ENCODE measurements at regions not wholly inside any gene's neighbourhood (a gene's known extent, or its start where the extent isn't known, plus 50 kb on each side); places are given as distances from the start of the nearest gene placed in this dataset.

DNA sequence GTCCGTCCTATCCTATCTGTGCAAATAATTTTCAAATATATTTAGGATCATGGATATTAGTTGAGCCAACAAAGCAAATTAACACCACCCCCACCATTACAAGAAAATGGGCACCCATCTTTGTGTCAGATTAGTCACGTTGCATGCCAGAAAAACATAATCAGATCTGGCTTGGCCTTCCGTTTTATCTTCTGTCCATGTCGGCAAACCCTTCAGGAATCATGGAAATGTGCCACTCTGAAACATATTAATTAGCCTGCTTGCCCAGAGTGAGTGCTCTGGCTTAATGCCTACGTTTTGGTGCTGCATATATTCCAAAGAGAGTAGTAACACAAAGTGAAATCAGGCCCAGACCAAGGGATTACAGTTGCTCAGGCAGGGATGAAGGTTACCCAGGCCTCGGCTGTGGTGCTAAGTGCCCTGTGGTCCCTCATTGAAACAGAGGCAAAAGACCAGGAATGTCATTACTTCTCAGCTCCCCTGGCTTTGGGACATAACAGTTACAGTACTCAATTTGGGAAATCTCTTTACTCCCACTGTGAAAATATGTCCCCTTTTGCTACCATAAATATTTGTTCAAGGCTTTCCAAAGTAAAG lies 154.0 kb upstream of the LSM8 start:
- no peaks in the 10 kb centered on the region for H3K9me3 ChIP-seq (ENCODE audit: control insufficient read depth, low read length)
- no peak overlapping the region for H3K27ac ChIP-seq
- H3K36me3 ChIP-seq (ENCODE audit: control insufficient read depth, insufficient read depth, low read length), result no peaks in the 10 kb centered on the region
- no peak overlapping the region for H3K9ac ChIP-seq
- H3K4me1 ChIP-seq, result peaks cover 6% of the 10 kb centered on the region
- TF ChIP-seq, protein P1, sequence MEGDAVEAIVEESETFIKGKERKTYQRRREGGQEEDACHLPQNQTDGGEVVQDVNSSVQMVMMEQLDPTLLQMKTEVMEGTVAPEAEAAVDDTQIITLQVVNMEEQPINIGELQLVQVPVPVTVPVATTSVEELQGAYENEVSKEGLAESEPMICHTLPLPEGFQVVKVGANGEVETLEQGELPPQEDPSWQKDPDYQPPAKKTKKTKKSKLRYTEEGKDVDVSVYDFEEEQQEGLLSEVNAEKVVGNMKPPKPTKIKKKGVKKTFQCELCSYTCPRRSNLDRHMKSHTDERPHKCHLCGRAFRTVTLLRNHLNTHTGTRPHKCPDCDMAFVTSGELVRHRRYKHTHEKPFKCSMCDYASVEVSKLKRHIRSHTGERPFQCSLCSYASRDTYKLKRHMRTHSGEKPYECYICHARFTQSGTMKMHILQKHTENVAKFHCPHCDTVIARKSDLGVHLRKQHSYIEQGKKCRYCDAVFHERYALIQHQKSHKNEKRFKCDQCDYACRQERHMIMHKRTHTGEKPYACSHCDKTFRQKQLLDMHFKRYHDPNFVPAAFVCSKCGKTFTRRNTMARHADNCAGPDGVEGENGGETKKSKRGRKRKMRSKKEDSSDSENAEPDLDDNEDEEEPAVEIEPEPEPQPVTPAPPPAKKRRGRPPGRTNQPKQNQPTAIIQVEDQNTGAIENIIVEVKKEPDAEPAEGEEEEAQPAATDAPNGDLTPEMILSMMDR (IDR thresholded peaks at IDR 0.05), result no peak
- no peaks in the 10 kb centered on the region for H3K79me2 ChIP-seq
- no peak overlapping the region for H3K4me2 ChIP-seq (ENCODE audit: low read length)
- H3K27me3 ChIP-seq (ENCODE audit: control insufficient read depth, insufficient read depth, low read length), result no peaks in the 10 kb centered on the region
- H2AFZ ChIP-seq, result peak overlapping the region; percentile 50
- H3K4me3 ChIP-seq (ENCODE audit: low read depth, low read length), result no peak overlapping the region

DNA sequence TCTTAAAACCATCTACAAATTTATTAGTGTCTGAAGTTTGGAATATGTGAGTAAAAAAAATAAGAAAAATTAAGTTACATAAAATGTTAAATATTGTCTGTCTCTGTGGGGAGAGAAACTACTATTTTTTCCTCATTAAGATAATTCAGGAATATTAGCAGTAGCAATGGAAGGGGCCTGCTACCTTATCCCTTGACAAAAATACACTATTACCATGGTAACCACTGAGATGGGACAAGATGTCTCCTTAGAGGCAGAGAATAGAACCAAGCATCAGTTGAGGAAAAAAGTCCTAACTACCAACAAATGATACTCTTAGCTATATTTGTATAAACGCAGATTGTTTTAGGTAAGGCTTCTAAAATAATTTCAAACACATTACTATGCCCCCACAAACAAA lies 150.7 kb upstream of the LSM8 start:
- Histone ChIP-seq H3K9me3 (ENCODE audit: control insufficient read depth, low read length) (no peaks in the 10 kb centered on the region), H3K4me2 (ENCODE audit: low read length) (no peak overlapping the region), H3K9ac (no peak overlapping the region), H3K4me3 (ENCODE audit: low read depth, low read length) (no peak overlapping the region), H3K27ac (no peak overlapping the region), H3K36me3 (ENCODE audit: control insufficient read depth, insufficient read depth, low read length) (no peaks in the 10 kb centered on the region), H3K4me1 (peaks cover 6% of the 10 kb centered on the region), H3K79me2 (no peaks in the 10 kb centered on the region), H3K27me3 (ENCODE audit: control insufficient read depth, insufficient read depth, low read length) (no peaks in the 10 kb centered on the region), H2AFZ (no peak overlapping the region)
- TF ChIP-seq, protein P1 (IDR thresholded peaks at IDR 0.05), result no peak

DNA sequence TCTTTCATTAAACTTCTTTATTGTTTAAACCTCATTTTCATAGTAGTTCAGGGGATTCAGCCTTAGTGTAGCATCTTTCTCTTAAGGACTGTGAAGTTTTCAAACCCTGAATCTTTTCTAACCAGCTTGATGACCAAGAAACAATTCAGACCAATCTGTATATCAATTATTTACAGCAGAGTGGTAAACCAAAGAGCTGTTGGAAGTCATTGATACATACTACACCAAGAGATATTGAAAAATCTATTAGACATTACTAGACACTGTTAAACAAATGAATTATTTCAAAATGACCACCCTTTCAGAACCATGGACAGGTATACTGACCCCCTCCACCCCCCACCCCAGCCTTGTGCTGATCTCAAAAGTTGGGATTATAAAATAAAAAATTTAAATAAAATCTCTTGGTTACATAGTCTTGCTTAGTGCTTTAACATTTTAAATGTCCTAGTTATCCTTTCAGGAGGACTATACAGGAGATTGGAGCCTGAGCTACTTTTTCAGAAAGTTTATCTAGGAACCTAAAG lies 143.9 kb upstream of the LSM8 start:
- H3K36me3 ChIP-seq (ENCODE audit: control insufficient read depth, insufficient read depth, low read length), result no peaks in the 10 kb centered on the region

GRCh38 chr7:118040562-118040961 lies 143.4 kb upstream of the LSM8 start:
- Histone ChIP-seq H3K9ac (no peak overlapping the region), H3K4me2 (ENCODE audit: low read length) (no peak overlapping the region), H2AFZ (no peak overlapping the region), H3K36me3 (ENCODE audit: control insufficient read depth, insufficient read depth, low read length) (no peaks in the 10 kb centered on the region), H3K4me3 (ENCODE audit: low read depth, low read length) (no peak overlapping the region), H3K79me2 (no peaks in the 10 kb centered on the region), H3K27me3 (ENCODE audit: control insufficient read depth, insufficient read depth, low read length) (no peaks in the 10 kb centered on the region), H3K27ac (no peak overlapping the region), H3K9me3 (ENCODE audit: control insufficient read depth, low read length) (no peaks in the 10 kb centered on the region), H3K4me1 (no peaks in the 10 kb centered on the region)
- TF ChIP-seq, protein P1 (IDR thresholded peaks at IDR 0.05), result no peak

More for the DNA sequence above, 143.9 kb upstream of the LSM8 start:
- Histone ChIP-seq H3K27me3 (ENCODE audit: control insufficient read depth, insufficient read depth, low read length) (no peaks in the 10 kb centered on the region), H2AFZ (no peak overlapping the region), H3K9ac (no peak overlapping the region), H3K9me3 (ENCODE audit: control insufficient read depth, low read length) (no peaks in the 10 kb centered on the region), H3K4me1 (no peaks in the 10 kb centered on the region), H3K79me2 (no peaks in the 10 kb centered on the region), H3K4me2 (ENCODE audit: low read length) (no peak overlapping the region), H3K27ac (no peak overlapping the region), H3K4me3 (ENCODE audit: low read depth, low read length) (no peak overlapping the region)
- TF ChIP-seq, protein P1 (IDR thresholded peaks at IDR 0.05), result no peak
